ENCODE measurements at regions not wholly inside any gene's neighbourhood (a gene's known extent, or its start where the extent isn't known, plus 50 kb on each side); places are given as distances from the start of the nearest gene placed in this dataset.
"Not testable (repeated sequence)": the region's sequence is repeated elsewhere in the genome, so short reads cannot be mapped to it uniquely, and the experiment has no call there.

- no peak for DNase-seq (ENCODE audit: missing footprints)
- no peak for ATAC-seq
- intact Hi-C loops (cut with DNase I), result no loop called here
Observed at GRCh38 chrY:9118704-9119103, 218.6 kb upstream of the TSPY4 start.

DNA sequence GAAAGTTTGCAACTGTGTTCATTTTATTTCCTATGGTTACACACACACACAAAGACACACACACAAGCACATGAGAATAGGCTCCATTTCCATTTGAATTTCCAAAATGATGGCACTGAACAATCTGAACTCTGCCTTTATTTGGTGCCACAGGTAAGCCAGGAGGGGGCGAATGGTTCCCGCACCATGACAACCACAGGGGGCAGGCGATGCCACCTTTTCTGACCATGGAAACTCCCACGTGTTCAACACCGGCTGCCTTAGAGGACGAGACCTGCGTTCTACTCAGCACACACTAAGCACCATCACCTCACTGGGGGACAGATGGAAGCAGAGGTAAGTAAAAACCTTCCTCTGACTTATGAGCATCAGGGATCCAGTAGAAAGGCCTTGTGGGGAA is 212.6 kb upstream of the TSPY4 start:
- DNase-seq (ENCODE audit: missing footprints), result no peak
- no peak for ATAC-seq
- intact Hi-C loops (cut with DNase I), result no loop called here

DNA sequence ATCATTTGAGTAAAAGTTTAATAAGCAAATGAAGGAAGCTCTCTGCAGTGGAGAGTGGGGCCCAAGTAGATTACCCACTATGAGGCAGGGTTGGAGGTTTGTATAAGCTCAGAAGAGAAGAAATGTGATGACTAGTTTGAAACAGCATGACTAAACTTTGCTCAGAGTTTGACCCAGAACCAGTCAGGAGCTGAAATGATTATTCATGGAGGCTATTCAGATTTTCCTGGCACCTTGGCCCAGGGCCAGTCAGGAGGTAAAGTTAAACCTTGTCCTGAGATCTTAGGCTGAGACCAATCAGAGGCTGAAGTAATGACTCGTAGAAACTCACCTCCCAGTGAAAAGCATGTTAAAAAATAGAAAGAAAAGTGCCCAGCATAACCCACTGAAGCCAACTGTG is 210.7 kb upstream of the TSPY4 start:
- intact Hi-C loops (cut with DNase I), result no loop called here
- no peak for ATAC-seq
- no peak for DNase-seq (ENCODE audit: missing footprints)

- intact Hi-C loops (cut with DNase I); ATAC-seq; DNase-seq (ENCODE audit: missing footprints): not testable (repeated sequence)
Observed at GRCh38 chrY:9143366-9143765, 193.9 kb upstream of the TSPY4 start.

DNA sequence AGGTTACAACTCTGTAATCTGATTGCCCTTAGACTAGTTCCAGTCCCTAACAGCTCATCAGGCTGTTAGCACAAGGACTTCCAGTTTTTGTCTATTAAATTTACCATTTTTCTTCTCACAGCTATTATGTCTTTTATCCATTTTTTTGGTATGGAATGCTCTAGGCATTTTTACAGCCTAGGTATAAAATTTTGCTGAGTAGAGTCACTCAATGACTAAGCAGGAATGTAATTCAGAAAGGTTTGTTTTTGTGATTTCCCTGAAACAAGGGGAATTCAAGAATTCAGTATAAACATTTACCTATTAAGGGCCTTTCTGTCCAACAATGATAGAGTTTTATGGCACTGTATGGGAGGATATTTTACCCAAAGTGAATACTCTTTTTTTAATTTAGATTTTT is 182.7 kb upstream of the TSPY4 start:
- DNase-seq (ENCODE audit: missing footprints); intact Hi-C loops (cut with DNase I); ATAC-seq: not testable (repeated sequence)

- ATAC-seq, result no peak
- intact Hi-C loops (cut with DNase I), result no loop called here
- DNase-seq (ENCODE audit: missing footprints), result no peak
Observed at GRCh38 chrY:9155721-9156120, 181.5 kb upstream of the TSPY4 start.

GRCh38 chrY:9158616-9159015 is 178.6 kb upstream of the TSPY4 start:
- ATAC-seq (no peak), DNase-seq (ENCODE audit: missing footprints) (peak; percentile 4)
- intact Hi-C loops (cut with DNase I), result no loop called here

DNA sequence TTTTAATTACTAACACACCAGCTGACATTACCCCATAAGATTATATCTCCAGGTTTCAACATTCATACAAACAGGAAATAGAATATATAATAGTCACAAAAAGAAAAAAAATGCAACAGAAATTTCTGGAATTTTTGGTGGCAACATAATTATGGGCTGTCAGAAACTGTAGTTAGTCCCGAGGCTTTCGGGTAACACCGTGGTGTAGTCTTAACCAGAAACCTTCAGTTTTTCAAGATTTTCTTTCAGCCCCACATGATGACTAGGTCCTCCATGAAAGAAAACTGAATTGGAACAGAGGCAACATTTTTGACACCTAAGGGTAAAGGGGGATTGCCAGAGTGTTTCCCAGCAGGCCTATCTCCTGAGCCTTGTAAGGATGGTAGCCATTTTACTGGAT is 176.9 kb upstream of the TSPY4 start:
- ATAC-seq; DNase-seq (ENCODE audit: missing footprints); intact Hi-C loops (cut with DNase I): not testable (repeated sequence)

DNA sequence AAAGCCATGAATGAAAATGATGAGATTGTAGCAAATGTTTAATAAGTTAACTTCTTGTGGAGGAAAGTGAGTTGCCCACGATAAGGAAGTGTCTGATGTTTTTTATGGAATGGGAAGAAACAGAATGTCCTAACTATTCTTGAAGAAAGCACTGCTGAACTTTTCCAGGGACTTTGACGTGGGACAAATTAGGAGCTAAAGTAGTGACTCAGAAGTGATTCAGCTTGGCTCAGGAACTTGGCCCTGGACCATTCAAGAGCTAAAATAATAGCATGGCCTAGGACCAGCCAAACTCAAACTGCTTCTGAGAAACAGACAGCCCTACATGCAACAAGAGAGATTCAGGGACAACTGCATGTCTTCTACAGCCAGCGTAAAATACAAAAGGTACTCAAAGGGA is 176.3 kb upstream of the TSPY4 start:
- ATAC-seq, result peak; percentile 92
- intact Hi-C loops (cut with DNase I); DNase-seq (ENCODE audit: missing footprints): not testable (repeated sequence)

GRCh38 chrY:9161990-9162389 is 175.3 kb upstream of the TSPY4 start:
- peak; percentile 54 for ATAC-seq
- intact Hi-C loops (cut with DNase I); DNase-seq (ENCODE audit: missing footprints): not testable (repeated sequence)

DNA sequence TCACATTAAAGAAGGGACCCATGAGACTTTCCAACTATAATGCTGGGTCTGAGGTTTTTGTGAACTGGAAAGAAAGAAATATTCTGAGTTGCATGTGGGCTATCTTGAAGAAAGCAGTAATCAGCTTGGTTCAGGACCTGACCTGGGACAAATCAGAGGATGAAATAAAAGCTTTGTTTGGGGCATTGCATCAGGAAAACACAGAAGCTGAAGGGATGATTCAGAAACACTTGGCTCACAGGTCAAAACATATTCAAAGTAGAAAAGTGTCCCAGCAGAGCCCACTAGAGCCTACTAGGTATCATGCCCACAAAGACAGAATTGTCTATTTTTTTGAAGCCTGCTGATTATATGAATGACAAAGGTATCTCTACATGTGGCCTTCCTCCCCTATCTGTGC is 174.8 kb upstream of the TSPY4 start:
- DNase-seq (ENCODE audit: missing footprints); intact Hi-C loops (cut with DNase I): not testable (repeated sequence)
- peak; percentile 59 for ATAC-seq

DNA sequence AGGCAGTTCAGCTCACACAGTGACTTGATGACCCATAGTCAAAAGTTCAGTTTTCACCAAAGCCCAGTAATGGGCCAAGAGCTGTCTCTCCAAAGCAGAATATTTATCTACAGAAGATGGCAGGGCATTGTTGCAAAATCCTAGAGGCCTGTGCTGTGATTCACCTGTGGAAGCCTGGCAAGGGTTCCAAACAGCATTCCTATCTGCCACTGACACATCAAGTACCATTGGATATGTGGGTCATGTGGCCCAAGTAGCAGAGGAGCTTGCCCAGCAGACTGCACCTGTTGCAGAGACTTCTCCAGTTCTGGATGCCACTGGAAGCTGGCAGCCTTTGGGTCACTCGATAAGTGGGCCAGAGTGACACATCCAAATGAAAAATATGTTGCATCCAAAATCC is 159.6 kb upstream of the TSPY4 start:
- intact Hi-C loops (cut with DNase I); ATAC-seq; DNase-seq (ENCODE audit: missing footprints): not testable (repeated sequence)

DNA sequence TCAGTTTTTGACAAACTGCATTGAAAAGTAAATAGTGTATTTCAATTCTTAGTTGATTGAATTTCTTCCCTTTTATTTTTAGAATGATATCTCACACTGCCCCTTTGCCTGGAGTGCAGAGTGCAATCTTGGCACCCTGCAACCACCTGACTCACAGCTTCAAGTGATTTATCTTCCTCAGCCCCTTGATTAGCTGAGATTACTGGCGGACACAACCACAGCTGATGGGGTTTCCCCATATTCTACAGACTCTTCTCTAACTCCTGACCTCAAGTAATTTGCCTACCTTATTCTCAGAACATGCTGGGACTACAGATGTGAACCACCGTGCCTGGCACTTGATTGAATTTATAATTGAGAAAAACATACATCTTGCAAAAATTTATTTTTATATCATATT is 152.4 kb upstream of the TSPY4 start:
- DNase-seq (ENCODE audit: missing footprints); intact Hi-C loops (cut with DNase I); ATAC-seq: not testable (repeated sequence)

- peak; percentile 97 for ATAC-seq
- intact Hi-C loops (cut with DNase I); DNase-seq (ENCODE audit: missing footprints): not testable (repeated sequence)
Observed at GRCh38 chrY:9207082-9207481, 130.2 kb upstream of the TSPY4 start.

DNA sequence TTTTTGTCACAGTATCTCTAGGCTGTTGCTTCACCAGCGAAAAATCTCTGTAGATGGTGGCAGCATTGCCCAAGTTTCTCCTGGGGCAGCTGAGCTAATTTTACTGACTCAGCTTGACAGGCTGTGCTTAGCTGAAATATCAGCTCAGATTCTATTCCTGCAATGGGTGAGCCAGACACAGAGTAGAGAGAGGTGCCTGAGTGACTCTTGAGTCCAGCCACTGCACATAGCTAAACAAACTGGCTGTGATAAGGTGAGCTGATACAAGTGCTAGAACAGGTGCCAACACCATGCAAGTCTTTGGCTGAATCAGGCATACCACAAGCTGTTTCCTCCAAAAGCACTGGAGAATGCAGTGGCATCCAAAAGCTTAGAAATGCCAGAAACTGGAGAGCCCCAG is 110.9 kb upstream of the TSPY4 start:
- ATAC-seq, result peak; percentile 90
- DNase-seq (ENCODE audit: missing footprints), result no peak
- intact Hi-C loops (cut with DNase I), result loop anchor here (5.0 kb wide), 1 partner anchor 46 kb away; no protein-coding TSS in a partner anchor

- DNase-seq (ENCODE audit: missing footprints) (no peak), ATAC-seq (no peak)
- intact Hi-C loops (cut with DNase I), result no loop called here
Observed at GRCh38 chrY:9257255-9257654, 80.0 kb upstream of the TSPY4 start.

GRCh38 chrY:9257725-9258124 is 79.5 kb upstream of the TSPY4 start:
- DNase-seq (ENCODE audit: missing footprints) (no peak), ATAC-seq (no peak)
- intact Hi-C loops (cut with DNase I), result no loop called here

DNA sequence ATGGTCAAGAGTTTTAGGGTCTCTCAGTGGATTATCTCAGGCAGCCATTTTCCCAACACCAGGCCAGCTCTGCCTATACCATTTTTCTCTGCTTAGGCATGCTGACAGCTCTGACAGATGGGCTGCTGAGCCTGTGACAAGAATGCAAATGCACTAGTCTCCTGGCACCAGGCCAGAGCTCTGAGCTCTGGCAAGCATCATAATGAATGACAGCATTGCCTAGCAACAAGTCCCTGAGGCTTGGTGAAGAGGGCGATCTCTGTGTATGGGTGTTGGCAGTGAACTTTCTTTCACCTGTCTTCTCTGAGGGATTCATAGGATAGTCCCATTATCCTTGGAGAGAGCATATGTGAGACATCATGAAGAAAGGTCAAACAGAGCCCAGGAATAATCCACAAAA is 77.9 kb upstream of the TSPY4 start:
- ATAC-seq (peak; percentile 84), DNase-seq (ENCODE audit: missing footprints) (no peak)
- intact Hi-C loops (cut with DNase I), result no loop called here

DNA sequence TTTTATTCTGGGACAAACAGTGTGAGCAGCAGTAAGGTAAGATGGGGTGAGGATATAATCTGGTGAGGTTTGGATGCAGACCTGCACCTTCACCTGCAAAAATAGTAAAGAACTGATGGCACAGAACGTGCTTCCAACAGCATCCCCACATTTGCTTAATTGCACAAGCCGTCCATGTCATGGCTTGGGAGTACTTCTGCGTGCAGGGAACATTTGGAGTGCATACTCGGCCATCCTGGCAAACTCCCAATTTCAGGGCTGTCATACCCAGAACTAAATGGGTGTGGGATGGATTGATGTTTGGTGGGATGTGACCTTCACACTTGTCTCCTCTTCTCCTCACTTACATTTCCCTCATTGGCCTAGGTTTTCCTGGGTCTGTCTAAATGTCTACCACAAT is 76.8 kb upstream of the TSPY4 start:
- intact Hi-C loops (cut with DNase I), result no loop called here
- ATAC-seq (no peak), DNase-seq (ENCODE audit: missing footprints) (no peak)

- ATAC-seq (no peak), DNase-seq (ENCODE audit: missing footprints) (no peak)
- intact Hi-C loops (cut with DNase I), result no loop called here
Observed at GRCh38 chrY:9265551-9265950, 71.7 kb upstream of the TSPY4 start.

- intact Hi-C loops (cut with DNase I), result loop anchor here (5.0 to 10.0 kb wide), 2 partner anchors 43 to 276 kb away; no protein-coding TSS in a partner anchor
- not testable (repeated sequence) for DNase-seq (ENCODE audit: missing footprints)
- peak; percentile 76 for ATAC-seq
Observed at GRCh38 chrY:9270351-9270750, 66.9 kb upstream of the TSPY4 start.
